K562 (cell line): ENCODE measurements at regions not wholly inside any gene's neighbourhood (a gene's known extent, or its start where the extent isn't known, plus 50 kb on each side); places are given as distances from the start of the nearest gene placed in this dataset.

Experiments used
- ARID1B ChIP-seq: fragments of 450-650 bp; IDR thresholded peaks from 2 replicates; pipeline ENCODE4 v1.6.1; 2016; ENCODE audit warnings: antibody characterized with exemption, mild to moderate bottlenecking, inconsistent platforms
- CCAR2 ChIP-seq: fragments of 200-400 bp; formaldehyde crosslinking; IDR thresholded peaks from 2 replicates; pipeline ENCODE4 v1.6.1; 2017; ENCODE audit warnings: mild to moderate bottlenecking, low read depth, low read length
- CGGBP1 ChIP-seq: fragments of 250-450 bp; sonication (Bioruptor Pico); IDR thresholded peaks from 2 replicates; pipeline ENCODE4 v1.9.0; 2021; ENCODE audit warnings: mild to moderate bottlenecking
- CXXC5 ChIP-seq: fragments of 250-450 bp; sonication (Bioruptor Pico); IDR thresholded peaks from 2 replicates; pipeline ENCODE4 v1.8.0; 2022; ENCODE audit warnings: inconsistent platforms, mild to moderate bottlenecking, moderate library complexity
- DMBX1 ChIP-seq: fragments of 250-450 bp; sonication (Bioruptor Pico); IDR thresholded peaks from 2 replicates; pipeline ENCODE4 v1.8.0; 2022; ENCODE audit warnings: inconsistent platforms, mild to moderate bottlenecking, moderate library complexity, borderline replicate concordance
- FOXK1 ChIP-seq: sonication (generic); formaldehyde crosslinking; IDR thresholded peaks from 2 replicates; pipeline ENCODE4 v1.8.0; 2022; ENCODE audit warnings: missing genetic modification reagents, mild to moderate bottlenecking, borderline replicate concordance
- GABPB1 ChIP-seq: sonication (generic); formaldehyde crosslinking; IDR thresholded peaks from 2 replicates; pipeline ENCODE4 v1.8.0; 2022; ENCODE audit warnings: mild to moderate bottlenecking, missing genetic modification reagents
- GMEB1 ChIP-seq: fragments of 250-450 bp; sonication (Bioruptor Pico); IDR thresholded peaks from 2 replicates; pipeline ENCODE4 v1.4.0; 2020; ENCODE audit warnings: mild to moderate bottlenecking
- HNRNPH1 ChIP-seq: fragments of 200-400 bp; formaldehyde crosslinking; optimal IDR thresholded peaks from 2 replicates; pipeline ENCODE3; 2017; ENCODE audit warnings: low read depth, mild to moderate bottlenecking, low read length, moderate library complexity
- LARP7 ChIP-seq: fragments of 450-650 bp; IDR thresholded peaks from 2 replicates; pipeline ENCODE4 v1.6.1; 2016
- MGA ChIP-seq: fragments of 450-650 bp; IDR thresholded peaks from 2 replicates; pipeline ENCODE4 v1.6.1; 2016; ENCODE audit warnings: mild to moderate bottlenecking, moderate library complexity
- NELFE ChIP-seq: IDR thresholded peaks from 2 replicates; pipeline ENCODE4 v1.6.1; 2011; ENCODE audit warnings: mild to moderate bottlenecking; ENCODE audit not compliant: insufficient read depth, insufficient read length
- POLR2A ChIP-seq: fragments of 450-650 bp; conservative IDR thresholded peaks from 2 replicates; pipeline ENCODE4 v1.6.1; 2016
- ZFP30 ChIP-seq: fragments of 250-450 bp; sonication (Bioruptor Pico); IDR thresholded peaks from 2 replicates; pipeline ENCODE4 v1.8.0; 2022; ENCODE audit warnings: moderate library complexity, mild to moderate bottlenecking, inconsistent platforms, borderline replicate concordance
- ZNF311 ChIP-seq: fragments of 250-450 bp; sonication (Bioruptor Pico); IDR thresholded peaks from 2 replicates; pipeline ENCODE4 v1.4.0; 2020; ENCODE audit warnings: mild to moderate bottlenecking, moderate library complexity
- TF ChIP-seq, protein P1 (sequence below): sonication (generic); formaldehyde crosslinking; IDR thresholded peaks from 2 replicates; pipeline ENCODE4 v1.9.0; 2022; ENCODE audit warnings: mild to moderate bottlenecking, missing genetic modification reagents

- TF ChIP-seq, protein P1, sequence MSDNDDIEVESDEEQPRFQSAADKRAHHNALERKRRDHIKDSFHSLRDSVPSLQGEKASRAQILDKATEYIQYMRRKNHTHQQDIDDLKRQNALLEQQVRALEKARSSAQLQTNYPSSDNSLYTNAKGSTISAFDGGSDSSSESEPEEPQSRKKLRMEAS (CRISPR knock-in tag): no peak
- TF ChIP-seq MGA (peak; percentile 22; the same call in 1 of the 2 replicates), CGGBP1 (CRISPR knock-in tag) (no peak), DMBX1 (CRISPR knock-in tag) (peak; percentile 64; the same call in 1 of the 2 replicates), CXXC5 (CRISPR knock-in tag) (peak; percentile 49; the same call in 1 of the 2 replicates), CCAR2 (no peak), NELFE (no peak), GABPB1 (no peak), POLR2A (no peak), ZFP30 (CRISPR knock-in tag) (no peak), HNRNPH1 (no peak), GMEB1 (CRISPR knock-in tag) (peak; percentile 47; the same call in 1 of the 2 replicates), ARID1B (peak; percentile 9; the same call in 1 of the 2 replicates), FOXK1 (CRISPR knock-in tag) (no peak), ZNF311 (no peak), LARP7 (no peak)
Measured at GRCh38 chr1:244325056-244325758, 126.5 kb downstream of the ADSS2 start (continued).
